A549 (cell line): ENCODE measurements at regions not wholly inside any gene's neighbourhood (a gene's known extent, or its start where the extent isn't known, plus 50 kb on each side); places are given as distances from the start of the nearest gene placed in this dataset.
A peak's percentile ranks its signal among the peaks of the same experiment; 100 is the strongest.

Experiments used
- ATAC-seq, 2 experiments: fragments of 200-7000 bp in 1 of 2; fragments of >200 bp in 1 of 2; cut with Nextera tagmentation in 1 of 2; cut with Tn5 transposase in 1 of 2; 3 replicates each; pipeline versions ENCODE4 v1.8.0 to v1.9.1; 2018 to 2020; ENCODE audit warnings: mild to moderate bottlenecking in 1 of 2, moderate library complexity in 1 of 2
- CTCF ChIA-PET: fragments of 300-600 bp; sonication (Branson Sonifier 250); formaldehyde crosslinking; extraction: SDS; loops from one replicate; lab custom pipeline; 2021; ENCODE audit warnings: antibody characterized with exemption, inconsistent platforms; lab: Yijun Ruan, JAX
- POLR2A ChIA-PET: fragments of 350-600 bp; formaldehyde crosslinking; extraction: SDS; loops from one replicate; lab custom pipeline; 2021; ENCODE audit warnings: antibody characterized with exemption, inconsistent platforms; lab: Yijun Ruan, JAX
- DNase-seq, 2 experiments: peaks; one replicate each; pipeline versions ENCODE4 v3.0.0 to v3.0.0-alpha.2; 2011 to 2016; ENCODE audit warnings: low read depth in 1 of 2, low spot score in 1 of 2
- FAIRE-seq: peaks from 2 replicates; lab custom pipeline; 2011; peaks lifted over from hg19 to GRCh38; lab: Jason Lieb, UNC
- H3K27ac ChIP-seq, 2 experiments: fragments of >200 bp; sonication (Bioruptor Twin); formaldehyde crosslinking; 3 replicates each; pipeline ENCODE4 v1.5.1; 2016 to 2017
- H3K4me1 ChIP-seq: fragments of >200 bp; sonication (Bioruptor Twin); formaldehyde crosslinking; 3 replicates; pipeline ENCODE4 v1.6.1; 2016
- H3K4me2 ChIP-seq: fragments of >200 bp; sonication (Bioruptor Twin); formaldehyde crosslinking; 3 replicates; pipeline ENCODE4 v1.6.1; 2016
- H3K4me3 ChIP-seq: fragments of >200 bp; sonication (Bioruptor Twin); formaldehyde crosslinking; 3 replicates; pipeline ENCODE4 v1.5.1; 2016
- H3K9me3 ChIP-seq: fragments of >200 bp; sonication (Bioruptor Twin); formaldehyde crosslinking; 3 replicates; pipeline ENCODE4 v1.6.1; 2016
- CBX8 ChIP-seq: fragments of 200-600 bp; sonication (generic); IDR thresholded peaks from 2 replicates; pipeline ENCODE4 v1.6.1; 2016
- CTCF ChIP-seq: fragments of >200 bp; sonication (Bioruptor Twin); formaldehyde crosslinking; IDR thresholded peaks from 3 replicates; pipeline ENCODE4 v1.5.1; 2016
- ESRRA ChIP-seq: fragments of 150-350 bp; IDR thresholded peaks from 2 replicates; pipeline ENCODE4 v1.6.1; 2014; ENCODE audit warnings: mild to moderate bottlenecking, low read length, borderline replicate concordance
- FOSL2 ChIP-seq, 2 experiments: fragments of 450-650 bp in 1 of 2; fragments of >200 bp in 1 of 2; sonication (Bioruptor Twin) in 1 of 2; formaldehyde crosslinking; IDR thresholded peaks; 2 replicates each; pipeline versions ENCODE4 v1.5.0 to v1.6.1; 2016 to 2020; ENCODE audit warnings: mild to moderate bottlenecking in 1 of 2, moderate library complexity in 1 of 2
- HDAC2 ChIP-seq: fragments of 200-600 bp; sonication (generic); IDR thresholded peaks from 2 replicates; pipeline ENCODE4 v1.6.1; 2016
- HEYL ChIP-seq: fragments of 250-450 bp; sonication (Bioruptor Pico); IDR thresholded peaks from 2 replicates; pipeline ENCODE4 v1.8.0; 2021; ENCODE audit warnings: mild to moderate bottlenecking, moderate library complexity
- HOXA7 ChIP-seq: fragments of 250-450 bp; sonication (Bioruptor Pico); IDR thresholded peaks from 2 replicates; pipeline ENCODE4 v1.5.0; 2020; ENCODE audit warnings: mild to moderate bottlenecking, moderate library complexity
- HOXB13 ChIP-seq: fragments of 250-450 bp; sonication (Bioruptor Pico); IDR thresholded peaks from 2 replicates; pipeline ENCODE4 v1.5.0; 2020; ENCODE audit warnings: low read depth, mild to moderate bottlenecking, moderate library complexity
- JUNB ChIP-seq: fragments of >200 bp; sonication (Bioruptor Twin); formaldehyde crosslinking; IDR thresholded peaks from 2 replicates; pipeline ENCODE4 v1.6.1; 2016
- MAZ ChIP-seq: fragments of 150-350 bp; IDR thresholded peaks from 2 replicates; pipeline ENCODE4 v1.6.1; 2014; ENCODE audit warnings: antibody characterized with exemption, low read depth, low read length, borderline replicate concordance
- NFE2L2 ChIP-seq: fragments of 150-350 bp; conservative IDR thresholded peaks from 2 replicates; pipeline ENCODE4 v1.6.1; 2014; ENCODE audit warnings: low read length
- RNF2 ChIP-seq: fragments of 200-600 bp; sonication (generic); IDR thresholded peaks from 2 replicates; pipeline ENCODE4 v1.6.1; 2016; ENCODE audit warnings: low read depth, mild to moderate bottlenecking, antibody characterized with exemption, moderate library complexity, borderline replicate concordance
- ZC3H11A ChIP-seq: fragments of 450-650 bp; IDR thresholded peaks from 2 replicates; pipeline ENCODE4 v1.6.1; 2014; ENCODE audit warnings: antibody characterized with exemption, mild to moderate bottlenecking
- ZNF302 ChIP-seq: fragments of 250-450 bp; sonication (Bioruptor Pico); IDR thresholded peaks from 2 replicates; pipeline ENCODE4 v1.9.0; 2021; ENCODE audit warnings: inconsistent platforms, mild to moderate bottlenecking, moderate library complexity
- WGBS: methylation state at CpG from one replicate; pipeline ENCODE4 v1.1.6; 2017; ENCODE audit errors: missing lambda C conversion rate; 5-methylcytosine and 5-hydroxymethylcytosine counted together
- TF ChIP-seq, protein P1 (sequence below): IDR thresholded peaks from 2 replicates; pipeline ENCODE4 v1.6.1; 2012
- TF ChIP-seq, protein P2 (sequence below): fragments of >200 bp; sonication (Bioruptor Twin); formaldehyde crosslinking; IDR thresholded peaks from 2 replicates; pipeline ENCODE4 v1.6.1; 2016
- TF ChIP-seq, protein P3 (sequence below): IDR thresholded peaks from 2 replicates; pipeline ENCODE4 v1.6.1; 2012

DNA sequence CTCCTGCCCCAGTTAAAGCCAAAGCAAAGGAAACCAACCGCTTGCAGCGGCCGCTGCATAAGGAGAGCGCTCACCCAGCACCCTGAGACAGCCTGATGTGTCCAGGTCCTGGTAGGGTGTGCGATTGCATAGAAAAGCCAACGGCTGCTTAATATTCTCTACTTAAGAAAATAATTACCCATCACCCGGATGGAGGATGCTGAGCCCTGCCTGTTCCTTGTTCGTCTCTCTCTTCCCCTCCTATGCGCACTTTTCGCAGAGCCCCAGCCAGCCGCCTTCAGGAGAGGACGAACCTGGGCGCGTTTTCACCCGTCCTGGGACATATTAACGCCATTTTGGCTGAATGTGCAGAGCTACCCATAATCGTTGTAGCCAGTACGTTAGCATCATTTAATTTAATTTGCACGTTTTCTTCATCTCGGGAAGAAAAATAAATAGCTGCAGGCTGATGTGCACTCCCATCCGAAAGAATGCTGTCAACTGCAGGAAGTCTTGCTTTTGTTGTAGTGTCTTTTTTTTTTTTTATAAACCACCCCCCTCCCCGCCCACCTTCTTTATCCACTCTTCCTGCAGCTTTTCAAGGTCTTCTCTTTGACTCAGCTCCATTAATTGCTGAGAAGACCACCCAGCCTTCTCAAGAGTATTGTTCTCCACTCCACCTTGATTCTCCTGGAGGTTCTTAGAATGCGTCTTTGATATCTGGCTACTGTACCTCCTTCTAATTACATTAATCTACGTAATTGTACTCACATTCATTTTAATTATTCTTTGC is 214.5 kb downstream of the TEX29 start:
- DNase-seq (no peak), ATAC-seq (no peak)
- Histone ChIP-seq H3K27ac (no peak overlapping the region), H3K9me3 (no peaks in the 10 kb centered on the region), H3K4me2 (no peak overlapping the region)
- 34% methylated on average over 23 of the region's 24 CpGs for WGBS
- POLR2A ChIA-PET: no interaction called here
- TF ChIP-seq MAZ: no peak
- peak; percentile 72; the same call in 1 of the 2 replicates for TF ChIP-seq CBX8
- TF ChIP-seq, all 56 proteins: peak for 1
- CTCF ChIA-PET: interaction anchor here (1.0 kb wide), 1 partner anchor 909 kb away, joined by 3 read pairs; no protein-coding TSS in a partner anchor
- FAIRE-seq: no peak
- no peaks in the 10 kb centered on the region for H3K4me1 ChIP-seq
- no peak overlapping the region for H3K4me3 ChIP-seq

- no peak for FAIRE-seq
- no peak for DNase-seq
- ChIA-PET POLR2A (no interaction called here), CTCF (interaction anchor here (2.0 kb wide), 1 partner anchor 909 kb away, joined by 4 read pairs; no protein-coding TSS in a partner anchor)
- no peak overlapping the region for H3K4me3 ChIP-seq
- no peak overlapping the region for H3K27ac ChIP-seq
- no peaks in the 10 kb centered on the region for H3K4me1 ChIP-seq
- TF ChIP-seq MAZ: no peak
- TF ChIP-seq, protein P1, sequence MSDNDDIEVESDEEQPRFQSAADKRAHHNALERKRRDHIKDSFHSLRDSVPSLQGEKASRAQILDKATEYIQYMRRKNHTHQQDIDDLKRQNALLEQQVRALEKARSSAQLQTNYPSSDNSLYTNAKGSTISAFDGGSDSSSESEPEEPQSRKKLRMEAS: no peak
- 0 out of 2 replicates have a peak, but pooled peaks have one; percentile 65 for TF ChIP-seq RNF2
- ATAC-seq: no peak
- WGBS: 7% methylated on average over 5 of the region's 5 CpGs
- H3K4me2 ChIP-seq: no peak overlapping the region
- no peaks in the 10 kb centered on the region for H3K9me3 ChIP-seq
These were observed 215.0 kb downstream of the TEX29 start for GRCh38 chr13:111535523-111535811.

DNA sequence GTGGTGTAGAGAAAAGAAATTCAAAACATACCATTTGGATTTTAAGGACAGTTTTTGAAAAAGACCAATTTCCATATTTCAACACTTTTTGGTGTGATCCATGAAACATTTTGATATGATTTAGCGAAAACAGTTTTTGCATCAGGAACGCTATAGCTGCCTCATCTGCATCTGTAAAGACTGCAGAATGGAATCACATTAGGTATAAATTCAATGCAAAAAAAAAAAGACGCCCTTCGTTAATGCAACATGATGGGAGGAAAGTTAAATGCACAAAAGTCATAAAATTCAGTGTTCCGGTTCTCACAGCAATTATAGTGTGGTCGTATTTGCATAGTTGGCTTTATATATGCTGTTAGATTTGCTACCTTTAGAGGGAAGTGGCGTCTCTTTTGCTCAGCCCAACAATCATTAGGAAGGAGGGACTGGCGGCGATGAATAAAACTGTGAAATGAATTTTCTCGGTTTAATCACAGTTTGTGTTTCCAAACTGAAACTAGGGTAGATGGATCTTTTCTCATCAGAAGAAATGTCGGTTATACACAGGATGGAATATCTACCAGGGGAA is 215.7 kb downstream of the TEX29 start:
- DNase-seq (no peak), ATAC-seq (no peak), FAIRE-seq (no peak)
- Histone ChIP-seq H3K9me3 (no peaks in the 10 kb centered on the region), H3K4me1 (no peaks in the 10 kb centered on the region), H3K4me2 (no peak overlapping the region), H3K27ac (no peak overlapping the region), H3K4me3 (no peak overlapping the region)
- 52% methylated on average over 11 of the region's 11 CpGs for WGBS
- ChIA-PET CTCF (interaction anchor here (2.0 kb wide), 1 partner anchor 908 kb away, joined by 4 read pairs; no protein-coding TSS in a partner anchor), POLR2A (no interaction called here)
- TF ChIP-seq HOXA7 (CRISPR knock-in tag) (no peak), ZC3H11A (no peak), JUNB (no peak), NFE2L2 (no peak)

DNA sequence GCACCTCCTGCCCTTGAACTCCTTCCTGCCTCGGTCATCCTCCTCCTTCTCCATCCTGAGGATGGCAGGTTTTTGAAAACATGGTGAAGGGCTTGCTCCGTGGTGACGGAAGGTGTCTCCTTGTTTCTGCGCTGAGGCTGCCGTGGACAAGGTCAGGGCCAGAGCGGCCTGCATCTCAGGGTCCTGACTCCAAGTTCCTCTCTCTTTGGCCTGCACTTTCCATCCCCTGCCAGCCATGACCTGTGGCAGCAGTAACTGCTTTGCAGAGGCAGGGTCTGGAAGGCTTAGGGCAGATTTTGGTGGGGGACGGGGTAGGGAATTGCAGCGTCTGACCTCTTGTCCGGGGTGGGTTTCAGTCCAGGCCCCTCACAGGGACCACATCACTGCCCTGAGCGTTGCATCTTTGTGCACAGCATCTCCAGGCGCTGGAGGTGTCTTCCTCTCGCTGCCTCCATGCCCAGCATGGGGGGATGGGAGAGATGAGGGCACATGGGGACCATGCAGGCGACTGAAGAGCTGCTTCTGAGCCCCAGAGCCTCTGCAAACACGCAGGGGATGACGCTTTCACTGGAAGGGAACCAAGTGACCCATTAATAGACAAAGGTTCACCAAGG is 216.8 kb downstream of the TEX29 start:
- no peaks in the 10 kb centered on the region for H3K4me1 ChIP-seq
- H3K9me3 ChIP-seq: no peaks in the 10 kb centered on the region
- H3K4me2 ChIP-seq: no peak overlapping the region
- H3K27ac ChIP-seq: no peak overlapping the region
- WGBS: 9% methylated on average over 10 of the region's 15 CpGs
- FAIRE-seq (no peak), DNase-seq (no peak), ATAC-seq (no peak)
- H3K4me3 ChIP-seq: no peak overlapping the region
- POLR2A ChIA-PET: no interaction called here
- TF ChIP-seq, protein P2, sequence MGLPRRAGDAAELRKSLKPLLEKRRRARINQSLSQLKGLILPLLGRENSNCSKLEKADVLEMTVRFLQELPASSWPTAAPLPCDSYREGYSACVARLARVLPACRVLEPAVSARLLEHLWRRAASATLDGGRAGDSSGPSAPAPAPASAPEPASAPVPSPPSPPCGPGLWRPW: no peak
- TF ChIP-seq, protein P3, sequence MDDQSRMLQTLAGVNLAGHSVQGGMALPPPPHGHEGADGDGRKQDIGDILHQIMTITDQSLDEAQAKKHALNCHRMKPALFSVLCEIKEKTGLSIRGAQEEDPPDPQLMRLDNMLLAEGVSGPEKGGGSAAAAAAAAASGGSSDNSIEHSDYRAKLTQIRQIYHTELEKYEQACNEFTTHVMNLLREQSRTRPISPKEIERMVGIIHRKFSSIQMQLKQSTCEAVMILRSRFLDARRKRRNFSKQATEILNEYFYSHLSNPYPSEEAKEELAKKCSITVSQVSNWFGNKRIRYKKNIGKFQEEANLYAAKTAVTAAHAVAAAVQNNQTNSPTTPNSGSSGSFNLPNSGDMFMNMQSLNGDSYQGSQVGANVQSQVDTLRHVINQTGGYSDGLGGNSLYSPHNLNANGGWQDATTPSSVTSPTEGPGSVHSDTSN: no peak
- TF ChIP-seq HEYL (CRISPR knock-in tag) (no peak), ZNF302 (CRISPR knock-in tag) (no peak), HOXB13 (no peak), HDAC2 (no peak), CTCF (no peak), FOSL2 (IDR thresholded peaks at IDR 0.05) (no peak), FOSL2 (CRISPR knock-in tag; IDR thresholded peaks at IDR 0.05) (no peak), ZC3H11A (no peak), ESRRA (no peak)
- TF ChIP-seq, protein P1: no peak
- TF ChIP-seq, all 56 proteins: peak for 0
- CTCF ChIA-PET: interaction anchor here (2.0 kb wide), 1 partner anchor 907 kb away, joined by 4 read pairs; no protein-coding TSS in a partner anchor
